Skin of body (tissue), 1 donor: ENCODE measurements at regions not wholly inside any gene's neighbourhood (a gene's known extent, or its start where the extent isn't known, plus 50 kb on each side); places are given as distances from the start of the nearest gene placed in this dataset.

Source experiments
- DNase-seq: peaks from one replicate; lab custom pipeline; 2025; lab: John Stamatoyannopoulos, UW

DNA sequence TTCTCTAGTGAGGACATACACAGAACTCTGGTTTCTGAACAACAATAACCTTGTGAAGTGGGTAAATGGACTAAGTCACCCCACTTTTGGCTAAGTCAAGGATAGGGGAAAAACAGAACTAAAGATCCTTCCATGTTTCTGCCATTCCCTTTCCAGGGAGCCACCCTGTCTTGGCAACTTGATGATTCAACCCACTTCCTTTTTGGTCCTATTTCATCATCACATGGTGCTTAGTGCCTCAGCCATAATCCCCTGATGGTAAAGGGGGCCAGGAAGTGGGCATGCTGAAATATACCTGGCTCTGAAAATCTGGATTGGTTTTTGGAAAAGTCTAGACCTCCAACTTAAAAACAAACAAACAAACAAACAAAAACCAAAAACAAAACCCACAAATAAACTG lies 206.4 kb upstream of the FOXD3 start:
- no peak for DNase-seq

DNA sequence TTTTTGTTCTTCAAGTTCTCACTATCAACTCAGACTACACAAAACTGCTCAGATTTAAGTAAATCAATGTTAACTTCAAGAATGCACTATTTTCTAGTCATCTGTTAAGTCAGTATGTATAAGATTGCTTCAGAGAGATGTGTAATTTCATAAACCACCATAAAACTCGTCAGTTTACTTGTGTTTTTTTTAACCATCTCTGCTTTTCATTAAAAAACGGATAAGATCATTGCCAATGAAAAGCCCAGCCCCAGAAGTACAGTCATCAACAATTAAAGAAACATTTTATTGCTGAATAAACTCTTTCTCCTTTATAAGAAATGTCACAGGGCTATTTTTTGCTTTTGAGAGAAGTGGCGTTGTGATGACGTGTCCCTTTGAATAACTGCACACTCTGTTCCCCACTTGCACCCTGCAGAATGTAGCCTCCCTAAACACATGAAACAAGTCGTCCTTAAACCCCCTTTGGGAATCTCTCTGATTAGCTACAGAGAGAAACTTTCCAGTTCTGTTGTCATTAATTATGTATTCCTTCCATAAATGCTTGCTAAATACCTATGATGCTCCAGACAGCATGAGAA lies 202.7 kb upstream of the FOXD3 start:
- DNase-seq, result no peak

DNA sequence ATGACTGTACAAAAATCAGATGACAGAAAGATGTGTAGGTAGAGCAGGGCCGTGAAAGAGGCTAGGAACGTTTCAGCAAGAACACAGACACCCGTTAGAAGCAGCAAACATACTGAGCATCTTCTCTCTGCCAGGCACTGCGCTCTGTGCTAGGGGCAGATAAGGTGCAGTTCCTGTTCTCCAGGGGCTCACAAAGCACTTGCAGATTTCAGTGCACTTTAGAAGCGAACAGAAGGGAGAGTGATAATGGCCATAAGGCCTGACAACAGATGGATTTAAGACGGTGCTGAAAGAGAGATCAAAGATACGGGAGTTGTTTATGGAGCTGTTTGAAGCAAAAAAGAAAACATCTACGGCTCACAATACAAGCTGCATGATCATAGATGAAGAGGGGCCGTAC lies 200.3 kb upstream of the FOXD3 start:
- DNase-seq, result no peak

DNA sequence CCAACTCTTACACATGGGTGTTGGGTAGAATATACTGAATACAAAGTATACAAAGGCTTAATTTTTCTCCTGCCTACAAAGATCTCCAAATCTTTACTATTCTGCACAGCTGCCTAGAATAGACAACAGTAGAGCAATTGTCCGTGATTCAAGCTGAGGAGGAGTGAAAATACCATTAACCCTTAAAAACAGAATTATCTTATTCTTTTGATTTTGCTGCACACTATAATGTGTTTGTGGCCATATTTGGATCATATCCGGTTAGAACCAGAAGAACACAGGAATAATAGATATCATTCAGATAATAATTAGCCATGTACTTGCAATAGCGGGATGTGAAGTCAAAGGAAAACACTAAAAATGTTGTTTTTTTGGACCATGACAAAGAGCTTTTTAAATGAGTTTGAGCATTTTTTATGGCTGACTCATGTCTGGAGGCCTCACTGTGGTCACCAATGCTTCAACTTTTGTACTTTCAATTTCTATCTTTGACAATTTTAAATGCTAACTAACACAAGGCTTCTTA lies 197.6 kb upstream of the FOXD3 start:
- DNase-seq, result peak; percentile 45

DNA sequence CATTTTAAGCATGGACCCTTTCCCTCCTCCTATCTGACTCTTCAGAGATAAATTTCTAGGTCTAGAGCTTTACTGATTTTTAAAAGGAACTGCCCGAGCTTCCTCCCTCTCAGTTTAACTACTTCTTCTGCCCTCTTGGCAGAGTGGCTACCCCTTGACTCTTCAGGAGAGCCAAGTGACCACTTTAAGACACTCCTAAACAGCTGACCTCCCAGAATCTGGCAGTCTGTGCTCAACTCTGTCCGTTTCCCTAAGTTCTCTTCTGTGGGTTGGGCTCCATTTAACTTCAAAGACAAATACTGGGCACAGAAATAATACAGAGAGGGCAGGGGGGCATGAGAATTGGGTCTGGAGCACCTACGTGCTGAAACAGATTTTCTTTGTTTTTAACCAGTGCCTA lies 196.3 kb upstream of the FOXD3 start:
- no peak for DNase-seq

DNA sequence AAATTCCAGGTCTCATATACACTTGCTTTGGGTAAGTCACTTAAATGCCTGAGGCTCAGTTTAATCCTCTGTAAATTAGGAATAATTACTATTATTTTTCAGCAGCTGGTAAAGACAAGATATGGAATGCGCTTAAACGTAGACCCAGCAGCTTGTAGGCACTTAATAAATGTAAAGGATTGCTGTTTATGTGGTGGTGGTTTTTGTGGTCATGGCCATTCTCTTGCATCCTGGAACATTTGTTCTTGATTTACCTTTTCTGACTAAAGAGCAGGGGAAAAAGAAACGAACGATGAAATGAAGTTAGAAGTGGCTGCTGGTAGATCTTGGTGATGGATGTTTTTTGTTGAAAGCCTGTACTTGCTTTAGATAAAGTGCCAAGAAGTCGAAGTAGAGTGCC lies 195.0 kb upstream of the FOXD3 start:
- DNase-seq, result no peak

DNA sequence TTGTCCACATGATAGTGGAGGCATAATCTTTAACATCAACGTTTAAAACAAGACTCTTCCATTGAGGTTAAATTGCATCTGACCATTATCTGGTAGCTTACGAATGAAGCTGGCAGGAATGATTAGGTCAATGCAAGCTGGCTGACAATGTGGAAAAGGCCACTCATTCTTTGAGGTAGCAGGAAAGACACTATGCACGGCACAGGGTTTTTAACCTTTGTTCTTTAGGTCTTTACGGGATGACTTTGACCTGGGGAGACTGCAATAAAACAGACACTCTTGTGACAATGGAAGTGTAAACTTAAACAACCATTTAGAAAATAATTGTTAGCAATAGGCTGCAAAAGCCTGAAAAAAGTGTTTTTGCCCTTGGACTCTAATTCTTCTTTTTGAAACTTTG lies 193.8 kb upstream of the FOXD3 start:
- DNase-seq, result no peak

DNA sequence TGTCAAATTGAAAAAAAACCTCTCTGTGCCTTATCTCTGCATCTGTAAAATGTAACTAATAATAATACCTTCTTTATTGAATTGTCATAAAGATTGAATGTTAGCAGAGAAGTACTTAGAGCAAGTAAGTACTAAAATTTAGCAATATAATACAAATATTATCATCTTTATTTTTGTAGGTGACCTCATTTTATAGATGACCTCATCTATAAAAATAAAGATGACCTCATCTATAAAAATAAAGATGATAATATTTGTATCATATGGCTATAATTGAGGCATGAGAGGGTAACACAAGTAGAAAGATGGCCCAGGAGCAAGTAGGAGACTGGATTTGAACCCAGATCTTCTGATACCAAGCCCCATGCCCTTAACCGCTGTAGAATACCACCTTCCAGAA lies 193.2 kb upstream of the FOXD3 start:
- no peak for DNase-seq

DNA sequence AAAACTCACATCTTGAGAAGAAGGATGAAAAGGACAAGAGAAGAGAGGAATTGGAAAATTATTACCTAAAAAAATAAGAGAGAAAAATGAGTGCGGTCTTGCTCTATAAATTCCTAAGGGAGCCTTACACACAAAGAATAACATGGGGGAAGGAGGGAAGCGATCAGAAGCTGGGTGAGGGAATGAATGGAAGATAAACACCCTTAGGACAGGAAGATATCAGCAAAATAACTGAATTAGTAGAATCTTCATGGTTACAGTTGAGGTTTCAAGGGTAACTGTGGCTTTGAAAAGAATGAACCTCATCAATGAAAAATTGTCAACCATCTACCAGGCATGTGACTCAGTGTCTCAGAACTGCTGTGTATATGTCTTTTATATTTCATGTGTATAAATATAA lies 192.5 kb upstream of the FOXD3 start:
- no peak for DNase-seq

DNA sequence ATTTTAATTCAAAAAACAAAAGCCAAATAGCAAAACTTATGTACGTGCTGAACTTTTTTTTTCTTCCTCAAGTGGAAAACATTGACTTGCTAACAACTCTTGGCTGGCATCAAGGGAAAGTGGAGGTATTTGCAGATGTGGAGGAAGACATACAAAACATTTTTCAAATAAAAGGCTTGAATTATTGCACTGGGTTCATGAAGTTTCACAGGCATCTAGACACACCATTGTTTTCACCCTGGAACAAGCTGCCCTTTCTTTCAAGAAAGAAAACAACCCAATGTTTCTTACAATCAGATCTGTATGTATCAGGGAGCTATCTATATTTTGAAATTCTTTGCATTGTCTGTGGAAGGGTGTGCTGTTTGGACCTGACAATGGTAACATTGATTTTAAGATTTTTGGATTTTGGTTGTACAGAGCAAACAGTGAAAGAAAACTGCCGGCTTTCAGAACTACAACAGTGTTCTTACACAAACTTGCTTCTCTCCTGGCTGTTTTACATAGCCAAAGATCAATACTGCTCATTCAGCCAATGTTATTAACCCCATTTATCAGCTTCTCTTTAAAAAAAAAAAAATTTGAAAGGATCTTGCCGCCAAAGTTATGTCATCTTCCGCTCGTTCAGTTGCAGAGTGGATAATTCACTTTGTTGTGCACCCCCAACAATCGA lies 187.7 kb upstream of the FOXD3 start:
- no peak for DNase-seq

DNA sequence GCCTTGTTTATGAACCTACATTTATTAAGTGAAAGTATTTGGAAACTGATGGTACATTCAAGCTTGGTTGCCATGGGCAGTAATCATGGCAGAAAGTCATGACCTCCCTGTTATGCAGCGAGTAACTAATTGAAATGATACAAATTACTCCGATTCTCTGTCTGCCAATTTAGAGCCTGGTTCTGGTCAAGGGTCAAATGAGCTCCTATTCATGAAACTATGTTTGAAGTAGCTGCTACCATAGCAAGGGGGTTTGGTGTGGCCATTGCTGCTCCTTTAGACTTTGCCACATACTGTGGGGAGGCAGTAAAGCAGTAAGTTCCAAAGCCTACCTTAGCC lies 187.2 kb upstream of the FOXD3 start:
- peak; percentile 19 for DNase-seq

DNA sequence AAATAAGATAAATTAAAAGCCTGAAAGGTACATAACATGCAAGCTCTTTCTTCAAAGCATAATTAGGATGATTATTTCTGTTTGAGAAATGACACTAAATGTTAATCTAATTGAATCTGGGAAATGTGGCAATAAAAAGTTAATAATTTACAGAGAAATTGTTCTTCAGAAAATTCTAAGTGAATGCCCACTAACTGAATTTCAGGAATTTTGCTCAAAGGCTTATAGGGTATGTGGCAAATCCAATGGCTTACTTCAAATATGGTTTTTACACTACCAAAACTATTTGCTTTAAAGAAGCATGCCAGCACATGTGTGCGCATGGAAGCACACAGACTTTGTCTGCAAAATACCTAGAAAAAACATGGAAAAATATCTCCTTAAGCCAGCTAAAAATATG lies 186.6 kb upstream of the FOXD3 start:
- DNase-seq, result no peak

DNA sequence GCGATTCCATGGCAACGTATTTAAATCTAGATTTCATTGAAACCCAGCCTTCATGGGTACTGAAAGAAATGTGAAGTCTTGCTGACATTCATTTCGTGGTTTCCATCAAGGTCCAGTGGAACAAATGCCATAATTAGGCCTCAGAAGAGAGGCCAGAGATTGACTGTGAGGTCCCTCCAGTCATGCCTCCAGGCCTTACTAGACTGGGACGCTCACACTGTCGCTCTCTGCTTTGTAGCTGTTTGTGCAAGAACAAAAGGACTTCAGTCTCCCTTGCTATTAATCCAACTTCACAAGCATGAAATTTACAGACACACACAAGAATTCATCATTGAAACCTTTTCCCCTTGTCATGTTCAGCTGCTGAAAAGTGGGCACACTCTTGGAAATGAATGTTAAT lies 180.4 kb upstream of the FOXD3 start:
- no peak for DNase-seq

DNA sequence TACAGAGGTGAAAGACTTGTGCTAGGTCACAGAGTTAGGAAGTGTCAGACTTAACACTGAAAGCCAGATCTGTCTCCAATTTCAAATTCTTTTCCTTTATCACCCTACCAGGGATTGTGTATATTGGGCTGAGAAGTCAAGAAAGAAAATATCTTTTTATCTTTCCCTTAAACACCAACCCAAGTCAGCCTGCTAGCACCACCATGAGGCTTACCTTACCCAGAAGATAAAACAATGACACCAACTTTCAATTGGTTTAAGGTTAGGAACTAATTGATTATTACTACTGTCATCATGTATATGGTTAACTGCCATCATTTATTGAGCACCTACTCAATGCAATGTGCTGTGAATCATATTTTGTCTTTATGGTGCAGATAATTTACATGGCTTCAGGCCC lies 178.9 kb upstream of the FOXD3 start:
- no peak for DNase-seq

DNA sequence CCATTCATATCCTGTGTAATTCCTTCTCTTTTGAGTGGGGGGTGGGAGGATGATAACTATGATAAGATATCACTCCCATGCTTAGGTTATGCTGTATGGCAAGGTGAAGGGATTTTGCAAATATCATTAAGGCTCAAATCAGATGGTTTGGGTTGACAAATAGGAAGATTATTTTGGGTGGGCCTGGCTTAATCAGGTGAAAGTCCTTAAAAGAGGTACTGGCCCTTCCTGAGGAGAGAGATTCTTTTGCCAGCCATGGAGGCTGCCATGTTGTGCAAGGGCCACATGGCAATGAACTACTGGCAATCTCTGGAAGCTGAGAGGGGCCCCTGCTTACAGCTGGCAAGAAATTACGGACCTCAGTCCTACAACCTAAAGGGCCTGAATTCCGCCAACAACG lies 174.6 kb upstream of the FOXD3 start:
- no peak for DNase-seq

DNA sequence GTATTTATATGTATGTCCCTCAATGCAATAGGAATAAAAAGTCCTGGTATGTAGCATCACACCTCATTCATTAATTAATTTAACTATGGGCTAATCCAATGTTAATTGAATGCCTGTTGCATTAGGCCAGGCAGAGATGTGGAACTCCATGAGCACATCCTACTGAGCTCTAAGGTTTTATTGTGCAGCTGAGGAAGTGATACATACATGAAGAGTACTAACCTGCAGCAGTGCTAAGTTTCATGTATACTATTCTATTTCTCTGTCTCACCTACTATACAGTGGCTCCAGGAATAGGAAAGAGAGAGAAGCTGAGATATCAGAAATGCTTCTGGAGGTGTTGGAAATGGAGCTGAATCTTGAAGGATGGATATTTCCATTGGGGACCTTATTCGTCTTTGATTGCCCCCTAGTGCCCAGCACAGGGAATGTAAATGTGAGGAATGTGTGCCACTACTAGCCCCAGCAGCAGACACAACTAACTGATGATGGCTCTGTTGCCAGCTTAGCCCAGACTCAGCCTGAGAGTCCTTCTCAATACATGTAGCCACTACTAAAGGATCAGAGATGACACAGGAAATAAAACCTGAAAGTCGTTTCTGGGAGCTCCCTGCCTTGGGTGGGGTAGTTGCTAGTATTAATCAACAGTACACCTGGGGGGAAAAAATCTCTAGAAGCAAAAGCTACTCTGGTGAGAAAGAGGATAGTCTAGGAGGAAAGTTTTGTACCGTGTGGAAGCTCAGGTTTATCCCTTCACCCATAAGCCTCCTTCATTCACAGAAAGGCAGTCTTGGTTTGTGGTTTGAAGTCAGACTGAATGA lies 173.3 kb upstream of the FOXD3 start:
- no peak for DNase-seq

DNA sequence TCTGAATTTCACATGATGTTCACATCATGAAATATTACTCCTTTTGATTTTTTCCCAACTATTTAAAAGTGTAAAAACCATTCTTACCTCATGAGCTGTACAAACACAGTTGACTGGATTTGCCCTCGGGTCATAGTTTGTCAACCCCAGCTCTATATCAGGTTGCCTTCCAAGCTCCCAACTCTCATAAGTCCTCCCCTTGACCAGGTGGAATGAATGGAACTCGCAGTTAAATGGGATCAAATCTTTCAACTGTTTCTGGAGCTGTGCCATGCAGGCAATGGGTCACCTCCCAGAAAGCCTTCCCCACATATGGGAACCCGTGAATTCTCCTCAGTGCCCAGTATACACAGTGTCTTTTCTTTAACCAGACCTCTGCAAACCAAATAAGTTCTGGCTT lies 169.8 kb upstream of the FOXD3 start:
- DNase-seq, result no peak

DNA sequence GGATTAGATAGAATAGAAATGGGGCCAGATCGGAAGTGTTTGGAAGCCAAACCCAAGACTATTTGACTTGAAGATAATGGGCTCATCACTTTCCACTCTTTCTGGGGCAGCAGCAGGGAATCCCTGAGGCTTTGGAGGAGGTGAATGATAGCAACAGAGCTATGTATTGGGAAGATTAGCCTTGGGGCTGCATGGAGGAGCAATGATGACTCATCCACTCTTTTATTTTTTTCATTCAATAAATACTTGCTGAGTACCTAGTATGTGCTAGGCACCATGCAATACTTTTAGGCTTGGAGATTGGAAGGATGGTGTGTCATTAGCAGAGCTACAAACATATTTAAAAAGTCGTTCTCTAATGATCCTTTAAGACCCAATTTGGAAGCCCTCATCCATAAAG lies 166.9 kb upstream of the FOXD3 start:
- DNase-seq, result no peak

DNA sequence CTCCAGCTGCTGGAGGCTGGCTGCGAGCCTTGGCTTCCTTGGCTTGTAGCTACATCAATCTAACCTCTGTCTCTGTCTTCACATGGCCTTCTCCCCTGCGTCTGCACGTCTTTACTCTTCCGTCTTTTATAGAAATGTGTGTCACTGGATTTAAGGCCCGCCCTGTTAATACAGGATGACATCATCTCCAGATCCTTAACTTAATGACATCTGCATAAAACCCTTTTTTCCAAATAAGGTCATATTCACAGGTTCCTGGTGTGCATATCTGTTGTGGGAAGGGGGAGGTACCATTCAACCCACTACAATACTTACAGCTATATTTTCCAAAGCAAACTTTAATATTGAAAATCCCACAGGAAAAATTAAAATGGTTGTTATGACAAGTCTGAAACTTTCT lies 165.3 kb upstream of the FOXD3 start:
- no peak for DNase-seq

DNA sequence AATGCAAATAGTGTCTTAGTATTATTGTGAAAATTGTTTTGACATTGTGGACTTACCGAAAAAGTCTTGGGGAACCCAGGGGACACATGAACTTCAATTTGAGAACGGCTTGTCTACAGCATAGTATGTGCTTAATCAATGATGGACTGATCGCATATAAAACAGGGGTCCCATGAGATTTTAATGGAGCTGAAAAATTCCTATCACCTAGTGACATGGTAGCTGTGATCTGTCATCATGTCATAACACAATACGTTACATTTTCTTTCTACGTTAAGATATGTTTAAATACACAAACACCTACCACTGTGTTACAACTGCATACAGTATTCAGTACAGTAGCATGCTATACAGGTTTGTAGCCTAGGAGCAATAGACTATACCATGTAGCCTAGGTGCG lies 153.3 kb upstream of the FOXD3 start:
- no peak for DNase-seq

DNA sequence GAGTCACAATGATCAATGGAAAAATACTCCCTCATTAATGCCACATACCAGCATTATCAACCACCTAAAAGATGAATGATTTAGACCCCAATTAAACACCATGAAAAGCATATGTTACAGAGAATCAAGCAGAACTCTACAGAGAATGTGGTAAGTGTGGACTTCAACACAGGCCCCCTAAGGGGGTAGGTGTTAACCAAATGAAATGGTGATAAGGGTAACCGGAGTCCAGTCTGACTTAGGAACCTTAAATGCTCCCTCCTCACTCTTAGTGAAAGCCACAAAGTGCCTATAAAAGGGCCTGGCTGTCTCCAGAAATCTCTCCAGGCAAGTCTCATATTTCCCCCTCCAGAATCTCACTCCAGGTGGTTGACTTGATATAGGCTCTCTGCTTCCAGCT lies 149.2 kb upstream of the FOXD3 start:
- DNase-seq, result no peak

DNA sequence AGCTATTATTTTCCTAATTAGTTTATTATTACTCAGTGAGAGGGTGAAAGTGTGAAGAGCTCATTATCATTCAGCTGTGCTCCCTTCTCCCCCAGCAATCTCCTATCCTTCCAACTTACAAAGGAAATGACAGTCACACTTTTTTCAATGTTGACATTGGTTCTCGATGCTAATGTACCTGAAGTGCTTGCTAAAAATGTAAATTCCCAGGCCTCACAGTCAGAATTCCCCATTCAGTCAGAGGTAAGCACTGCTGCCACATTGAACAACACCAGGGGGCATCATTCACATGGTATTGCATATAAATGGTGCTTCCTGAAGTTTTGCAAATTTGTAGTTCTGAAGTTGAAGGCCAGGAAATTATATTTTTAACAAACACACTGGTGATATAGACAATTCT lies 132.7 kb upstream of the FOXD3 start:
- no peak for DNase-seq

DNA sequence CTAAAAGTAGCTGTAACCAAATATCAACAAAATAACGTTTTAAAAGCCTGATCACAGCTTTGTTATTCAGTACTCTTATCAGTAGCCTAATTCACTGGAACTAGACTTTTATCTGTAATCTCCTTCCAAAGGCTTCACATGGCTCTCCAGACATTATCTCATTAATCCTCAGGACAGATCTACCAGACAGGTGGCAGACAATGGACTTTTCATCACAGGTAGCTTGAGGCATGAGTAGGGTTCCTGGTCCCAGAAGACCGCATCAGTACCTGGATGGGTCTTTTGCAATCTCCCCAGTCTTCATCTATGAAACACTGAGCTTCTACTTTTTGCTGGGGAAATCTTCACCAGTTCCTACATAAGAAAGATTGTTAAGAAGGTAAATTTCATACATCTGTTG lies 132.2 kb upstream of the FOXD3 start:
- no peak for DNase-seq
